SK-N-SH (cell line): ENCODE measurements at regions not wholly inside any gene's neighbourhood (a gene's known extent, or its start where the extent isn't known, plus 50 kb on each side); places are given as distances from the start of the nearest gene placed in this dataset.
A peak's percentile ranks its signal among the peaks of the same experiment; 100 is the strongest.

ENCODE experiments used
- CTCF ChIA-PET: fragments of 300-600, 350-600 bp; formaldehyde crosslinking; extraction: SDS; loops from one replicate; lab custom pipeline; 2021; lab: Yijun Ruan, JAX
- POLR2A ChIA-PET: fragments of 350-600 bp; sonication (Branson Sonifier 250); formaldehyde crosslinking; extraction: SDS; loops from one replicate; lab custom pipeline; 2020; ENCODE audit warnings: antibody characterized with exemption, inconsistent platforms; lab: Yijun Ruan, JAX
- DNase-seq: peaks from one replicate; pipeline ENCODE4 v3.0.0; 2012
- H2AFZ ChIP-seq: fragments of 200-600 bp; sonication (generic); 2 replicates; pipeline ENCODE4 v1.8.1; 2016; ENCODE audit warnings: antibody characterized with exemption, mild to moderate bottlenecking, low read depth
- H3F3A ChIP-seq: fragments of 200-600 bp; sonication (generic); replicated peaks from 2 replicates; pipeline ENCODE3; 2016; ENCODE audit warnings: antibody characterized with exemption, mild to moderate bottlenecking; ENCODE audit not compliant: insufficient read depth
- H3K27ac ChIP-seq, 2 experiments: fragments of 200-500 bp in 1 of 2; fragments of 200-600 bp in 1 of 2; sonication (Bioruptor generic) in 1 of 2; sonication (generic), shearing (Covaris generic) in 1 of 2; 2 replicates each; pipeline versions ENCODE4 v1.5.1 to v1.6.1; 2014 to 2016; ENCODE audit warnings: low read depth in 2 of 2, inconsistent platforms in 1 of 2, low read length in 1 of 2, mild to moderate bottlenecking in 1 of 2, mixed read lengths in 1 of 2
- H3K27me3 ChIP-seq: fragments of 200-600 bp; sonication (generic), shearing (Covaris generic); 2 replicates; pipeline ENCODE4 v1.6.1; 2016; ENCODE audit warnings: mixed run types; ENCODE audit not compliant: insufficient read depth
- H3K36me3 ChIP-seq, 2 experiments: fragments of 200-500 bp in 1 of 2; fragments of 200-600 bp in 1 of 2; sonication (Bioruptor generic) in 1 of 2; sonication (generic) in 1 of 2; replicated peaks in 1 of 2; 2 replicates each; pipeline versions ENCODE3 to v1.5.1; 2014 to 2016; ENCODE audit warnings: low read length in 1 of 2, mild to moderate bottlenecking in 1 of 2; ENCODE audit not compliant: insufficient read depth in 2 of 2, control insufficient read depth in 1 of 2
- H3K4me1 ChIP-seq, 2 experiments: fragments of 200-500 bp in 1 of 2; fragments of 200-600 bp in 1 of 2; sonication (Bioruptor generic) in 1 of 2; sonication (generic), shearing (Covaris generic) in 1 of 2; 2 replicates each; pipeline versions ENCODE4 v1.5.1 to v1.6.1; 2014 to 2016; ENCODE audit warnings: low read depth in 1 of 2, low read length in 1 of 2, mixed run types in 1 of 2; ENCODE audit not compliant: insufficient read depth in 2 of 2, control insufficient read depth in 1 of 2
- H3K4me2 ChIP-seq: fragments of 200-600 bp; sonication (generic), shearing (Covaris generic); 2 replicates; pipeline ENCODE4 v1.6.1; 2017; ENCODE audit warnings: mixed run types
- H3K4me3 ChIP-seq, 2 experiments: fragments of 200-500 bp in 1 of 2; fragments of 200-600 bp in 1 of 2; sonication (Bioruptor generic) in 1 of 2; sonication (generic), shearing (Covaris generic) in 1 of 2; 2 replicates each; pipeline versions ENCODE4 v1.5.1 to v1.8.1; 2014 to 2016; ENCODE audit warnings: low read depth in 2 of 2, inconsistent platforms in 1 of 2, low read length in 1 of 2, mild to moderate bottlenecking in 1 of 2, mixed read lengths in 1 of 2, moderate library complexity in 1 of 2
- H3K79me2 ChIP-seq: fragments of 200-600 bp; sonication (generic); 2 replicates; pipeline ENCODE4 v1.8.1; 2017; ENCODE audit warnings: mild to moderate bottlenecking; ENCODE audit not compliant: insufficient read depth
- H3K9ac ChIP-seq: fragments of 200-600 bp; sonication (generic); 2 replicates; pipeline ENCODE4 v1.6.1; 2017; ENCODE audit warnings: mixed run types
- H3K9me2 ChIP-seq: fragments of 200-600 bp; sonication (generic); 2 replicates; pipeline ENCODE4 v1.6.1; 2017; ENCODE audit warnings: mixed run types
- H3K9me3 ChIP-seq: fragments of 200-600 bp; sonication (generic); 2 replicates; pipeline ENCODE4 v1.6.1; 2017; ENCODE audit warnings: mixed run types, mild to moderate bottlenecking, moderate library complexity
- H4K20me1 ChIP-seq: fragments of 200-600 bp; sonication (generic); 2 replicates; pipeline ENCODE4 v1.6.1; 2017; ENCODE audit warnings: mild to moderate bottlenecking, mixed run types; ENCODE audit not compliant: insufficient read depth
- CHD2 ChIP-seq: fragments of 150-350 bp; IDR thresholded peaks from 2 replicates; pipeline ENCODE4 v1.6.1; 2018; ENCODE audit warnings: low read length; ENCODE audit not compliant: partially characterized antibody
- ELF1 ChIP-seq: IDR thresholded peaks from 2 replicates; pipeline ENCODE4 v1.4.0; 2012
- EP300 ChIP-seq, 2 experiments: IDR thresholded peaks; 2 replicates each; pipeline versions ENCODE4 v1.4.0 to v1.6.1; 2012; ENCODE audit warnings: borderline replicate concordance in 1 of 2, low read depth in 1 of 2, low read length in 1 of 2
- FOSL2 ChIP-seq: IDR thresholded peaks from 2 replicates; pipeline ENCODE4 v1.4.0; 2012; ENCODE audit warnings: low read depth, mild to moderate bottlenecking, moderate library complexity, borderline replicate concordance
- FOXJ3 ChIP-seq: sonication (generic); formaldehyde crosslinking; IDR thresholded peaks from 2 replicates; pipeline ENCODE4 v1.5.1; 2020; ENCODE audit warnings: mild to moderate bottlenecking, missing genetic modification reagents
- GATA2 ChIP-seq: sonication (generic); formaldehyde crosslinking; IDR thresholded peaks from 2 replicates; pipeline ENCODE4 v1.5.0; 2020; ENCODE audit warnings: mild to moderate bottlenecking, missing genetic modification reagents
- MXI1 ChIP-seq: IDR thresholded peaks from 2 replicates; pipeline ENCODE4 v1.6.1; 2012; ENCODE audit warnings: mild to moderate bottlenecking, low read depth, low read length, improper control_type of control experiment
- POLR2AphosphoS5 ChIP-seq: IDR thresholded peaks from 2 replicates; pipeline ENCODE4 v1.6.1; 2012; ENCODE audit warnings: low read depth, low read length
- RCOR1 ChIP-seq: fragments of 150-350 bp; IDR thresholded peaks from 2 replicates; pipeline ENCODE4 v1.6.1; 2017; ENCODE audit warnings: antibody characterized with exemption, low read length
- RXRA ChIP-seq: IDR thresholded peaks from 2 replicates; pipeline ENCODE4 v1.4.0; 2012; ENCODE audit warnings: low read depth, mild to moderate bottlenecking, borderline replicate concordance
- SIN3A ChIP-seq: IDR thresholded peaks from 2 replicates; pipeline ENCODE4 v1.6.1; 2012; ENCODE audit warnings: low read depth, mild to moderate bottlenecking, low read length, moderate library complexity, borderline replicate concordance
- TAF1 ChIP-seq: IDR thresholded peaks from 2 replicates; pipeline ENCODE4 v1.6.1; 2012; ENCODE audit warnings: low read depth, mild to moderate bottlenecking, low read length, moderate library complexity, borderline replicate concordance
- WGBS: methylation state at CpG from one replicate; pipeline ENCODE4 v1.1.6; 2017; ENCODE audit warnings: low lambda C conversion rate; 5-methylcytosine and 5-hydroxymethylcytosine counted together
- TF ChIP-seq, protein P1 (sequence below): IDR thresholded peaks from 2 replicates; pipeline ENCODE4 v1.4.0; 2012; ENCODE audit warnings: low read depth
- TF ChIP-seq, protein P2 (sequence below): IDR thresholded peaks from 2 replicates; pipeline ENCODE4 v1.6.1; 2012; ENCODE audit warnings: mild to moderate bottlenecking, low read depth, low read length, moderate library complexity
- TF ChIP-seq, protein P3 (sequence below): fragments of 150-350 bp; IDR thresholded peaks from 2 replicates; pipeline ENCODE4 v1.6.1; 2016; ENCODE audit warnings: mild to moderate bottlenecking, low read depth, low read length
- TF ChIP-seq, protein P4 (sequence below): IDR thresholded peaks from 2 replicates; pipeline ENCODE4 v1.4.0; 2012; ENCODE audit warnings: low read depth, borderline replicate concordance

DNA sequence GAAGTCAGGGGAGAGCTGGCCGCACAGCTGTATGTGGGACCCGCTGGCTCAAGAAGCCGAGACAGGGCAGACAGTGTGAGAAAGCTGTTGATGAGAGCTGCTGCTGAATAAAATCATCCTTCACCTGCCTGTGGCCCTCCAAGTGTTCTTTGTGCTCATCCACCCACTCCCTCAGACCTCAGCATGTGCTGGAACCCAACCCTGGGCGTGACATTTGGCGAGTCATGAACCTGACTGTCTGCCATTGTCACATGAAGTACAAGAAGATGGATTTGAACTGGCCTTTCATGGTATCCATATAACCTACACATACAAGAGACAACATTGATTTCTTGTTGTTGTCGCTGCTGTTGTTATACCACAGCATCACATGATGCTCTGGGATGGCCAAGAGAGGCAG lies 139.7 kb upstream of the PLCXD3 start:
- WGBS = 57% methylated on average over 6 of the region's 6 CpGs
- Histone ChIP-seq H3K4me3 (no peak overlapping the region), H3K9ac (no peak overlapping the region; the same call in 1 of the 2 replicates), H3K9me3 (no peaks in the 10 kb centered on the region), H3K27ac (peak overlapping the region in 1 of 2 experiments; percentile 32; a peak in 1 of 4 replicates), H2AFZ (no peak overlapping the region), H4K20me1 (no peaks in the 10 kb centered on the region), H3K27me3 (no peaks in the 10 kb centered on the region), H3K4me1 (peaks cover 0 to 7% of the 10 kb centered on the region in 2 experiments; a peak in 2 of 4 replicates), H3K4me2 (no peak overlapping the region), H3F3A (no peaks in the 10 kb centered on the region), H3K9me2 (no peaks in the 10 kb centered on the region), H3K79me2 (no peaks in the 10 kb centered on the region), H3K36me3 (no peaks in the 10 kb centered on the region)
- DNase-seq = no peak
- POLR2A ChIA-PET = no interaction called here
- CTCF ChIA-PET = no interaction called here
- TF ChIP-seq RXRA (no peak), GATA2 (CRISPR knock-in tag) (no peak), FOSL2 (no peak), TAF1 (no peak), FOXJ3 (CRISPR knock-in tag) (no peak), EP300 (IDR thresholded peaks at IDR 0.05; ENCODE audit: borderline replicate concordance in 1 of 2, low read depth in 1 of 2, low read length in 1 of 2) (no peak)
- TF ChIP-seq, protein P1, sequence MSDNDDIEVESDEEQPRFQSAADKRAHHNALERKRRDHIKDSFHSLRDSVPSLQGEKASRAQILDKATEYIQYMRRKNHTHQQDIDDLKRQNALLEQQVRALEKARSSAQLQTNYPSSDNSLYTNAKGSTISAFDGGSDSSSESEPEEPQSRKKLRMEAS = no peak
- TF ChIP-seq, protein P2, sequence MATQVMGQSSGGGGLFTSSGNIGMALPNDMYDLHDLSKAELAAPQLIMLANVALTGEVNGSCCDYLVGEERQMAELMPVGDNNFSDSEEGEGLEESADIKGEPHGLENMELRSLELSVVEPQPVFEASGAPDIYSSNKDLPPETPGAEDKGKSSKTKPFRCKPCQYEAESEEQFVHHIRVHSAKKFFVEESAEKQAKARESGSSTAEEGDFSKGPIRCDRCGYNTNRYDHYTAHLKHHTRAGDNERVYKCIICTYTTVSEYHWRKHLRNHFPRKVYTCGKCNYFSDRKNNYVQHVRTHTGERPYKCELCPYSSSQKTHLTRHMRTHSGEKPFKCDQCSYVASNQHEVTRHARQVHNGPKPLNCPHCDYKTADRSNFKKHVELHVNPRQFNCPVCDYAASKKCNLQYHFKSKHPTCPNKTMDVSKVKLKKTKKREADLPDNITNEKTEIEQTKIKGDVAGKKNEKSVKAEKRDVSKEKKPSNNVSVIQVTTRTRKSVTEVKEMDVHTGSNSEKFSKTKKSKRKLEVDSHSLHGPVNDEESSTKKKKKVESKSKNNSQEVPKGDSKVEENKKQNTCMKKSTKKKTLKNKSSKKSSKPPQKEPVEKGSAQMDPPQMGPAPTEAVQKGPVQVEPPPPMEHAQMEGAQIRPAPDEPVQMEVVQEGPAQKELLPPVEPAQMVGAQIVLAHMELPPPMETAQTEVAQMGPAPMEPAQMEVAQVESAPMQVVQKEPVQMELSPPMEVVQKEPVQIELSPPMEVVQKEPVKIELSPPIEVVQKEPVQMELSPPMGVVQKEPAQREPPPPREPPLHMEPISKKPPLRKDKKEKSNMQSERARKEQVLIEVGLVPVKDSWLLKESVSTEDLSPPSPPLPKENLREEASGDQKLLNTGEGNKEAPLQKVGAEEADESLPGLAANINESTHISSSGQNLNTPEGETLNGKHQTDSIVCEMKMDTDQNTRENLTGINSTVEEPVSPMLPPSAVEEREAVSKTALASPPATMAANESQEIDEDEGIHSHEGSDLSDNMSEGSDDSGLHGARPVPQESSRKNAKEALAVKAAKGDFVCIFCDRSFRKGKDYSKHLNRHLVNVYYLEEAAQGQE = no peak

DNA sequence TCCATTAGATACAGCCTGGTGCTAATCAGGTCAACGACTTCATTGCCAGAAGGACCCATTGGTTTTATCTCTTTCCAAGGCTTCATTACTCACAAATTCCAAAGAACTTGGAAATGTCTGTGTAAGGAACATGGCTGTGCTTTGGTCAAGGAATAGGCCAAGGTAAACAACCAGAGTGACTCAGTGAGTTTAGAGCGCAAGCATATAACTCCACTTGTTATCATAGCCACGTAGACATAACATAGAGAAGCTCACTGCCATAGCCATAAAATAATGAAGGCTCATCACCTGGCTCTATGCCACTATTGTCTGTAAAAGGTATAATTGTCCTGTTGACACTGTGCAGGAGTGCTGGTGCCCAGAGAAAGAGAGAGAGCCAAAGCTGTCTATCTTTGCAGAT lies 139.3 kb upstream of the PLCXD3 start:
- Histone ChIP-seq H3K9me3 (no peaks in the 10 kb centered on the region), H3K4me3 (no peak overlapping the region), H3K9ac (no peak overlapping the region; the same call in 1 of the 2 replicates), H3K27ac (peak overlapping the region in 1 of 2 experiments; percentile 32; a peak in 1 of 4 replicates), H3K4me2 (no peak overlapping the region), H2AFZ (no peak overlapping the region), H4K20me1 (no peaks in the 10 kb centered on the region), H3K27me3 (no peaks in the 10 kb centered on the region), H3F3A (no peaks in the 10 kb centered on the region), H3K79me2 (no peaks in the 10 kb centered on the region), H3K4me1 (peaks cover 0 to 7% of the 10 kb centered on the region in 2 experiments; a peak in 2 of 4 replicates), H3K9me2 (no peaks in the 10 kb centered on the region), H3K36me3 (no peaks in the 10 kb centered on the region)
- CTCF ChIA-PET = no interaction called here
- DNase-seq = no peak
- POLR2A ChIA-PET = no interaction called here
- 24% methylated on average over 3 of the region's 3 CpGs for WGBS
- TF ChIP-seq ELF1 (no peak), CHD2 (no peak), RCOR1 (no peak), FOSL2 (no peak), SIN3A (no peak), MXI1 (no peak), RXRA (no peak), TAF1 (no peak), FOXJ3 (CRISPR knock-in tag) (no peak), POLR2AphosphoS5 (no peak)
- TF ChIP-seq, protein P2 = no peak
- TF ChIP-seq, protein P3, sequence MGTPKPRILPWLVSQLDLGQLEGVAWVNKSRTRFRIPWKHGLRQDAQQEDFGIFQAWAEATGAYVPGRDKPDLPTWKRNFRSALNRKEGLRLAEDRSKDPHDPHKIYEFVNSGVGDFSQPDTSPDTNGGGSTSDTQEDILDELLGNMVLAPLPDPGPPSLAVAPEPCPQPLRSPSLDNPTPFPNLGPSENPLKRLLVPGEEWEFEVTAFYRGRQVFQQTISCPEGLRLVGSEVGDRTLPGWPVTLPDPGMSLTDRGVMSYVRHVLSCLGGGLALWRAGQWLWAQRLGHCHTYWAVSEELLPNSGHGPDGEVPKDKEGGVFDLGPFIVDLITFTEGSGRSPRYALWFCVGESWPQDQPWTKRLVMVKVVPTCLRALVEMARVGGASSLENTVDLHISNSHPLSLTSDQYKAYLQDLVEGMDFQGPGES = no peak
- TF ChIP-seq, protein P4, sequence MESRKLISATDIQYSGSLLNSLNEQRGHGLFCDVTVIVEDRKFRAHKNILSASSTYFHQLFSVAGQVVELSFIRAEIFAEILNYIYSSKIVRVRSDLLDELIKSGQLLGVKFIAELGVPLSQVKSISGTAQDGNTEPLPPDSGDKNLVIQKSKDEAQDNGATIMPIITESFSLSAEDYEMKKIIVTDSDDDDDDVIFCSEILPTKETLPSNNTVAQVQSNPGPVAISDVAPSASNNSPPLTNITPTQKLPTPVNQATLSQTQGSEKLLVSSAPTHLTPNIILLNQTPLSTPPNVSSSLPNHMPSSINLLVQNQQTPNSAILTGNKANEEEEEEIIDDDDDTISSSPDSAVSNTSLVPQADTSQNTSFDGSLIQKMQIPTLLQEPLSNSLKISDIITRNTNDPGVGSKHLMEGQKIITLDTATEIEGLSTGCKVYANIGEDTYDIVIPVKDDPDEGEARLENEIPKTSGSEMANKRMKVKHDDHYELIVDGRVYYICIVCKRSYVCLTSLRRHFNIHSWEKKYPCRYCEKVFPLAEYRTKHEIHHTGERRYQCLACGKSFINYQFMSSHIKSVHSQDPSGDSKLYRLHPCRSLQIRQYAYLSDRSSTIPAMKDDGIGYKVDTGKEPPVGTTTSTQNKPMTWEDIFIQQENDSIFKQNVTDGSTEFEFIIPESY = no peak
